GM23248 (cell line): ENCODE measurements at regions not wholly inside any gene's neighbourhood (a gene's known extent, or its start where the extent isn't known, plus 50 kb on each side); places are given as distances from the start of the nearest gene placed in this dataset.

Experiments used
- DNase-seq: peaks from one replicate; pipeline ENCODE4 v3.0.0-alpha.2; 2015
- H2AFZ ChIP-seq: fragments of 200-600 bp; sonication (generic); 2 replicates; pipeline ENCODE4 v1.6.1; 2016; ENCODE audit warnings: antibody characterized with exemption
- H3F3A ChIP-seq: fragments of 200-600 bp; sonication (generic); 2 replicates; pipeline ENCODE4 v1.6.1; 2016; ENCODE audit warnings: mild to moderate bottlenecking, antibody characterized with exemption, mixed run types; ENCODE audit not compliant: insufficient read depth
- H3K27ac ChIP-seq: fragments of 200-600 bp; sonication (generic); 2 replicates; pipeline ENCODE4 v1.5.1; 2016; ENCODE audit warnings: mild to moderate bottlenecking
- H3K27me3 ChIP-seq: fragments of 200-600 bp; sonication (generic); replicated peaks from 2 replicates; pipeline ENCODE4 v1.6.1; 2016; ENCODE audit warnings: mild to moderate bottlenecking; ENCODE audit not compliant: insufficient read depth
- H3K36me3 ChIP-seq: fragments of 200-600 bp; sonication (generic); 2 replicates; pipeline ENCODE4 v1.6.1; 2016; ENCODE audit warnings: low read depth, mild to moderate bottlenecking
- H3K4me1 ChIP-seq: fragments of 200-600 bp; sonication (generic); 2 replicates; pipeline ENCODE4 v1.6.1; 2016; ENCODE audit warnings: mild to moderate bottlenecking; ENCODE audit not compliant: insufficient read depth
- H3K4me2 ChIP-seq: fragments of 200-600 bp; sonication (generic); one replicate; pipeline ENCODE4 v1.6.1; 2016; ENCODE audit warnings: mild to moderate bottlenecking; ENCODE audit not compliant: unreplicated experiment
- H3K4me3 ChIP-seq: fragments of 200-600 bp; sonication (generic); 2 replicates; pipeline ENCODE4 v1.5.1; 2016; ENCODE audit warnings: mild to moderate bottlenecking
- H3K79me2 ChIP-seq: fragments of 200-600 bp; sonication (generic); 2 replicates; pipeline ENCODE4 v1.6.1; 2016; ENCODE audit warnings: mild to moderate bottlenecking; ENCODE audit not compliant: insufficient read depth
- H3K9ac ChIP-seq: fragments of 200-600 bp; sonication (generic); 2 replicates; pipeline ENCODE4 v1.6.1; 2016; ENCODE audit warnings: mild to moderate bottlenecking
- H3K9me2 ChIP-seq: fragments of 200-600 bp; sonication (generic); 2 replicates; pipeline ENCODE4 v1.6.1; 2016; ENCODE audit warnings: mixed run types, mild to moderate bottlenecking, moderate library complexity; ENCODE audit not compliant: insufficient read depth
- H3K9me3 ChIP-seq: fragments of 200-600 bp; sonication (generic); one replicate; pipeline ENCODE4 v1.6.1; 2017; ENCODE audit warnings: low read depth
- H4K20me1 ChIP-seq: fragments of 200-600 bp; sonication (generic); 2 replicates; pipeline ENCODE4 v1.6.0; 2016; ENCODE audit not compliant: insufficient read depth
- EZH2 ChIP-seq: fragments of 200-600 bp; sonication (generic); IDR thresholded peaks from 2 replicates; pipeline ENCODE4 v1.6.1; 2018; ENCODE audit warnings: antibody characterized with exemption, mild to moderate bottlenecking; ENCODE audit not compliant: insufficient read depth, poor library complexity, severe bottlenecking
- EZH2phosphoT487 ChIP-seq: fragments of 200-600 bp; sonication (generic); IDR thresholded peaks from 2 replicates; pipeline ENCODE4 v1.6.1; 2018; ENCODE audit warnings: antibody characterized with exemption, moderate library complexity, mild to moderate bottlenecking, low read depth; ENCODE audit not compliant: insufficient read depth
- WGBS, 2 experiments: methylation state at CpG; one replicate each; pipeline ENCODE4 v1.1.6; 2015 to 2017; ENCODE audit warnings: low lambda C conversion rate in 2 of 2, low coverage in 1 of 2; ENCODE audit errors: missing lambda C conversion rate in 2 of 2; 5-methylcytosine and 5-hydroxymethylcytosine counted together
- in situ Hi-C: fragments of 300-500 bp; cut with MboI; formaldehyde crosslinking; loops from 2 replicates; pipeline ENCODE4 v1.15.0; 2020

GRCh38 chr6:18585032-18585573, 198.0 kb downstream of the RNF144B start:
- no peak overlapping the region for H3K9ac ChIP-seq
- no peak overlapping the region for H3K4me3 ChIP-seq
- peaks cover 11% of the 10 kb centered on the region; the same call in 1 of the 2 replicates for H3F3A ChIP-seq
- H2AFZ ChIP-seq, result peak overlapping the region; percentile 12; the same call in 1 of the 2 replicates
- H3K27me3 ChIP-seq, result no peaks in the 10 kb centered on the region
- no peaks in the 10 kb centered on the region for H3K9me3 ChIP-seq
- 1 to 4% methylated on average over 4 of the region's 4 CpGs for WGBS, 2 experiments
- peaks cover 11% of the 10 kb centered on the region; the same call in 1 of the 2 replicates for H3K4me1 ChIP-seq
- H3K9me2 ChIP-seq, result no peaks in the 10 kb centered on the region
- in situ Hi-C loops, result loop anchor here (25.0 kb wide), 1 partner anchor 1277 kb away; no protein-coding TSS in a partner anchor
- DNase-seq, result peak; percentile 90
- no peak for TF ChIP-seq EZH2
- TF ChIP-seq EZH2phosphoT487, result no peak
- peak overlapping the region; percentile 2; the same call in 1 of the 2 replicates for H3K27ac ChIP-seq
- no peaks in the 10 kb centered on the region for H4K20me1 ChIP-seq
- H3K36me3 ChIP-seq, result no peaks in the 10 kb centered on the region
- H3K79me2 ChIP-seq, result no peaks in the 10 kb centered on the region
- H3K4me2 ChIP-seq, result peak overlapping the region; percentile 1

GRCh38 chr6:18586133-18586532, 199.0 kb downstream of the RNF144B start:
- no peaks in the 10 kb centered on the region for H3K9me2 ChIP-seq

GRCh38 chr6:18595774-18596530, 208.8 kb downstream of the RNF144B start:
- peak overlapping the region; percentile 63 for H3K4me2 ChIP-seq
- peak overlapping the region; percentile 33; the same call in 1 of the 2 replicates for H3K9ac ChIP-seq
- no peaks in the 10 kb centered on the region for H3F3A ChIP-seq
- peak overlapping the region; percentile 80 for H2AFZ ChIP-seq
- H3K79me2 ChIP-seq, result no peaks in the 10 kb centered on the region
- H3K9me2 ChIP-seq, result no peaks in the 10 kb centered on the region
- H4K20me1 ChIP-seq, result no peaks in the 10 kb centered on the region
- WGBS, 2 experiments, result 5% methylated on average over 11 of the region's 11 CpGs
- H3K9me3 ChIP-seq, result no peaks in the 10 kb centered on the region
- in situ Hi-C loops, result loop anchor here (25.0 kb wide), 1 partner anchor 1266 kb away; no protein-coding TSS in a partner anchor
- DNase-seq, result peak; percentile 74
- H3K4me1 ChIP-seq, result 0 out of 2 replicates have a peak, but pooled peaks cover 8% of the 10 kb centered on the region
- H3K36me3 ChIP-seq, result no peaks in the 10 kb centered on the region
- H3K27ac ChIP-seq, result no peak overlapping the region
- H3K27me3 ChIP-seq, result no peaks in the 10 kb centered on the region
- H3K4me3 ChIP-seq, result peak overlapping the region; percentile 33; the same call in 1 of the 2 replicates
- TF ChIP-seq EZH2 (no peak), EZH2phosphoT487 (no peak)

More at GRCh38 chr6:18586133-18586532, 199.0 kb downstream of the RNF144B start:
- no peaks in the 10 kb centered on the region for H3K36me3 ChIP-seq
- H2AFZ ChIP-seq, result no peak overlapping the region
- H3K9me3 ChIP-seq, result no peaks in the 10 kb centered on the region
- no peak overlapping the region for H3K4me3 ChIP-seq
- no peaks in the 10 kb centered on the region for H4K20me1 ChIP-seq
- H3K27me3 ChIP-seq, result no peaks in the 10 kb centered on the region
- H3K27ac ChIP-seq, result no peak overlapping the region
- H3K9ac ChIP-seq, result no peak overlapping the region
- DNase-seq, result no peak
- TF ChIP-seq EZH2, result no peak
- WGBS, 2 experiments, result 91 to 94% methylated on average over 8 of the region's 8 CpGs
- no peaks in the 10 kb centered on the region for H3K79me2 ChIP-seq
- H3K4me1 ChIP-seq, result peaks cover 11% of the 10 kb centered on the region; the same call in 1 of the 2 replicates
- in situ Hi-C loops, result loop anchor here (25.0 kb wide), 1 partner anchor 1276 kb away; no protein-coding TSS in a partner anchor
- H3F3A ChIP-seq, result peaks cover 11% of the 10 kb centered on the region; the same call in 1 of the 2 replicates
- no peak overlapping the region for H3K4me2 ChIP-seq

GRCh38 chr6:18596531-18596835, 209.3 kb downstream of the RNF144B start:
- peak overlapping the region; percentile 33; the same call in 1 of the 2 replicates for H3K4me3 ChIP-seq
- peak overlapping the region; percentile 80 for H2AFZ ChIP-seq

More at GRCh38 chr6:18596531-18596835, 209.3 kb downstream of the RNF144B start:
- Histone ChIP-seq H3K27ac (no peak overlapping the region), H3K4me1 (0 out of 2 replicates have a peak, but pooled peaks cover 8% of the 10 kb centered on the region), H3K27me3 (no peaks in the 10 kb centered on the region), H3K36me3 (no peaks in the 10 kb centered on the region), H4K20me1 (no peaks in the 10 kb centered on the region), H3K79me2 (no peaks in the 10 kb centered on the region), H3K9me3 (no peaks in the 10 kb centered on the region), H3K9ac (no peak overlapping the region), H3K4me2 (peak overlapping the region; percentile 63), H3K9me2 (no peaks in the 10 kb centered on the region), H3F3A (no peaks in the 10 kb centered on the region)
- in situ Hi-C loops, result loop anchor here (25.0 kb wide), 1 partner anchor 1266 kb away; no protein-coding TSS in a partner anchor
- TF ChIP-seq EZH2phosphoT487 (no peak), EZH2 (no peak)
- no peak for DNase-seq
